GM19328 (cell line): ENCODE measurements at regions not wholly inside any gene's neighbourhood (a gene's known extent, or its start where the extent isn't known, plus 50 kb on each side); places are given as distances from the start of the nearest gene placed in this dataset.

ENCODE experiments used
- ATAC-seq: cut with Tn5 transposase; IDR thresholded peaks from one replicate; pipeline ENCODE4 v1.9.1; 2021; ENCODE audit warnings: mild to moderate bottlenecking, moderate library complexity; ENCODE audit not compliant: unreplicated experiment

GRCh38 chr5:173780235-173781234 is 107.6 kb upstream of the CPEB4 start:
- no peak for ATAC-seq

GRCh38 chr5:173781432-173781815 is 106.7 kb upstream of the CPEB4 start:
- no peak for ATAC-seq

GRCh38 chr5:173781816-173782670 is 106.1 kb upstream of the CPEB4 start:
- ATAC-seq, result no peak

- no peak for ATAC-seq
Measured at GRCh38 chr5:173782671-173783101, 105.5 kb upstream of the CPEB4 start.

DNA sequence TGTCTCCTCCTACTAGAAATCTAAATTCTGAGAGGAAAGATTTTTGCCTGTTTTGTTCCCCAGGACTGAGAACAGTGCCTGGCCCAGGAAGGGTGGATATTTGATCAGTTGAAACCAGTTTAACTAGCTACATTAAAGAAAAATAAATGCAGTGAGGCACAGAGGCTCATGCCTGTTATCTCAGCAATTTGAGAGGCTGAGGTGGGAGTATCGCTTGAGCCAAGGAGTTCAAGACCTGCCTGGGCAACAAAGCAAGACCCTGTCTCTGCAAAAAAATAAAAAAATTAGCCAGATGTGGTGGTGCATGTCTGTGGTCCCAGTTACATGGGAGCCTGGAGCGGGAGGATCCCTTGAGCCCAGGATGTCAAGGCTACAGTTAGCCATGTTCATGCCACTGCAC is 104.8 kb upstream of the CPEB4 start:
- ATAC-seq, result no peak

GRCh38 chr5:173785400-173785799 is 102.7 kb upstream of the CPEB4 start:
- no peak for ATAC-seq

- ATAC-seq, result no peak
Measured at GRCh38 chr5:173785866-173786265, 102.3 kb upstream of the CPEB4 start.

GRCh38 chr5:173786286-173787187 is 101.6 kb upstream of the CPEB4 start:
- peak; percentile 55 for ATAC-seq

- ATAC-seq, result no peak
Measured at GRCh38 chr5:173789031-173789920, 98.9 kb upstream of the CPEB4 start.

DNA sequence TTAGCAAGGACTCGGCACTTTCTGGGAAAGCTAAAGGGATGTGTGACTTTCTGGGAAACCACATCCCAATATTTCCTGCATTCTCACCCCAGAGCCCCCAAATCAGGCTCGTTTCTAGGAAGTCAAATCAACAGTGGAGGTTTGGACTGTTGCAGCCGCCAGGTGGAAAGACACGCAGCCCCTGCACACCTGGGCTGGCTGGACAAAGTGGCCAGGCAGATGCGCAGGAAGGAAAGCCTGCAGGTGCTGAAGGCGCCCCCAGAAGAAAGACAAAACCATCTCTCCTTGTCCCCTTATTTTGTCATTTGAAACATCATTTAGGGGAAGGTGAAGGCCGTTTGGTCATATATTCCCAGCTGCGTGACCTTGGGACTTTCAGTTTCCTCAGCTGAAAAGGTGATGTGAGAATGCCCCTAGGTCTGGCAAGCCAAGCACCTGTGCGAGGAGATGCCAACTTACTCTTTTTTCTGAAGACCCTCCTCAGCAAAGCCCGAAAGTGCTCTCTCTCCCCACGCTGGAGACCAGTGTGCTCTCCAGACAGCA is 97.9 kb upstream of the CPEB4 start:
- no peak for ATAC-seq

DNA sequence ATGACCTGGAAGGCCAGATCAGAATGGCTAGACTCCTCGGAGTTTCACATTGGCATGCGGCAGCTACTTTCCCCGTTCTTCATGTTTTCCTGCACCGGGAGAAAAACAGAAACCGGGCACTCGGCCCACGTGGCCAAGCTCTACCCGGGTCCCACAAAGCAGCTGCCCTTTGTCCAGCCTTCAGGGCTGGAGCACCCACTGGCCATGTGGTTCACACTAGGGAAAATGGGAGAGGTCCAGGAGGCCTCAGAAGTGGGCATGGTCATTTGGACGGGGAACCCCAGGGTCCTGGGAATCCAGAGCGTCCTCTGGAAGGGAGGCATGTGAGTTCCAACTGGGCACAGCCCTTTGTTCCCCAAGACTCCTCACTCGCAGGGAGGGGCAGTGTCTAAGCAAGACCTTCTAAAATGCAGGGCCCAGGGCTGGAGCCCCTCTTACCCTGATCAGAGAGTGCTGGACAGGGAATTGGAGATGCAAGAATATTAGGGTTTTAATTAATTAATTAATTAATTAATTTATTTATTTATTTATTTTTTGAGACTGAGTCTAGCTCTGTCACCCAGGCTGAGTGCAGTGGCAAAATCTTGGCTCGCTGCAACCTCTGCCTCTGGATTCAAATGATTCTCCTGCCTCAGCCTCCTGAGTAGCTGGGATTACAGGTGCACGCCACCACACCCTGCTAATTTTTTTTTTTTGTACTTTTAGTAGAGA is 97.2 kb upstream of the CPEB4 start:
- ATAC-seq, result no peak

- no peak for ATAC-seq
Measured at GRCh38 chr5:173791878-173792277, 96.3 kb upstream of the CPEB4 start.

DNA sequence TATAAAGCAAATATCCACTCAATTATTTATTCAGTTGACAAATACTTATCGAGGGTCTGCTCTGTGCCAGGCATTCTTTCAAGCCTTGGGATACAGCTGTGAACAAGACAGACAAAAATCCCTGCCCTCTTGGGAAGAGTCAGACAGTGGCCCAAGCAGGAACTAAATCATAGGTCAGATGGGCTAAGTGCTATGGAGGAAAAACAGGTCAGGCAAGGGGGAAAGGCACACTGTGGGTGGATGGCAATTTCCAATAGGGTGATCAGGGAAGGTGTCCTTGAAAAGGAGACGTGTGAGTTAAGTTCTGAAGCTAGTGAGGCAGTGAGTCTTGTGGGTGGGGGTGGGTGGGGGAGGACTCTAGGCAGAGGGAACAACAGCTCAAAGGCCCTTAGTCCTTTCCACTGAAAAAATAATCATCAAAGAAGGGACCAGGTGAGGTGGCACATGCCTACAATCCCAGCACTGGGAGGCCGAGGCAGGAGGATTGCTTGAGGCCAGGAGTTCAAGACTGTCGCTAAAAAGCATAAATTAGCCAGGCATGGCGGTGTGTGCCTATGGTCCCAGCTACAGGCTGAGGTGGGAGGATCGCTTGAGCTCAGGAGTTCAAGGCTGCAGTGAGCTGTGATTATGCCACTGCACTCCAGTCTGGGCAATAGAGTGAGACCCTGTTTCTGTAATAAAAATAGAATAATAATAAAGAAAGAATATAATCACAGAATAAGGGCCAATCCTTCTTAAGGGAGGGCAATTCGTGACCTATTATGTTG is 95.2 kb upstream of the CPEB4 start:
- ATAC-seq, result no peak

DNA sequence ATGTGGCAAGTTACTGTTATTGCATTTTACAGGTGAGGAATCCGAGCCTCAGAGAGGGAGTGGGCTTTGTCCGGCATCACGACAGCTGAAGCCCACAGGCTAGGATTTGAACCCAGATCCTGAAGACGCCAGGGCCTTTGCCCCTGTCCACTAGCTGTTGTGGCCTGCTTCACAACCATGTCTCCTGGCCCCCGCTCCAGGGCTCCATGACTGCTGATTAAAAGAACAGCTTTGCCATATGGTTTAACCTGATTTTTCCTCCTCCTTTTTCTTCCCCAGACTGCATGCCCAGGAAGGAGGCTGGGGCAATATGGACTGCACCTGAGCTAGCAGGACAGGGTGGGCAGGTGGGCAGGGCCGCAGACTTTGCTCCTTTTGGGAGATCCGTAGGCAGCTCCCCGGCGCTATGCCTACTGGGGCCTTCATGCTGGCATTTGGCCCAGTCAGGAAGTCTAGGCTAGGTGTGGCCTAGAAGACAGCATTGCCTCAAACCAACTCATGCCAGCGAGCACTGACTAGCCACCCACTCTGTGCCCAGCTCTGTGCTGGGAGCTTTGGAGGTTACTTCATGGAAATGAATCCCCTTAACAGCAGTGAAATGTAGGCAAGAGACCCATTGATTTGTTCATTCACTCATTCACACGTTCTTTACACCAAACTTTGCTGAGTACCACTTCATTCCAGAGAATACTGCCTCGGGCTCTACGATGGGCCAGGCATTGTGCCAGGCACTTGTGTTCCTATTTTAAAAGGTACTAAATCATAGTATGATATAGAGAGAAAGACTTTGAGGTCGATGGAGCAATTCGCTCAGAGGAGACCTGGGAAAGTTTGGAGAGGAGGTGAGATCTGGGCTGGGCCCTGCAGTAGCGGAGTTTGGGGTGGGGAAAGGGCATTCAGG is 94.3 kb upstream of the CPEB4 start:
- ATAC-seq, result no peak

- no peak for ATAC-seq
Measured at GRCh38 chr5:173794901-173795416, 93.2 kb upstream of the CPEB4 start.

DNA sequence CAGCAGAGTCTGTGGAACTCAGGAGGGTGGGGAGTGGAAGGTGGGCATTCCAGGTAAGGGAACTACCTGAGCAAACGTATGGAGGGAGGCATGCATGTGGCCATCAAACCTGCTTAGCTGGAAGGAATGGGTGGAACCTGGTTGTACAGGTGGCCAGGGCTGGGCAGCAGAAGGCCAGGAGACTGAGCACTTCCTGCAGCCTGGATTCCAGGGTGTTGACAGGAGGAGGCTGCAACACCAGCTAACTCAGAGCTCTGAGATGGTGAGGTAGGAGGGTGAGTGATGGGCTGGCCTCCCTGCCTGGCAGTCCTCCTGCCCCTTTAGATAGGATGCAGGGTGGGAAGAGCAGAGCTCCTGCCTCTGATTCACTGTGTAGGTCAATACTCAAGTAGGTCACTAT is 92.5 kb upstream of the CPEB4 start:
- ATAC-seq, result no peak
